ENCODE measurements at regions not wholly inside any gene's neighbourhood (a gene's known extent, or its start where the extent isn't known, plus 50 kb on each side); places are given as distances from the start of the nearest gene placed in this dataset.
"Not testable (repeated sequence)": the region's sequence is repeated elsewhere in the genome, so short reads cannot be mapped to it uniquely, and the experiment has no call there.

- not testable (repeated sequence) for H3K4me2 ChIP-seq (ENCODE audit: low read length, poor library complexity, severe bottlenecking); H2BK12ac ChIP-seq (ENCODE audit: low read length in 2 of 2); H3K27me3 ChIP-seq (ENCODE audit: control insufficient read depth in 1 of 2, insufficient read depth in 1 of 2, low read length in 2 of 2); H3K23ac ChIP-seq (ENCODE audit: low read length in 2 of 2); H3K79me1 ChIP-seq (replicated peaks; ENCODE audit: low read length, poor library complexity, severe bottlenecking); H2AK5ac ChIP-seq (ENCODE audit: low read length, severe bottlenecking); H4K91ac ChIP-seq (ENCODE audit: low read length); H3K4ac ChIP-seq (ENCODE audit: low read depth in 1 of 2, low read length in 2 of 2); H2AFZ ChIP-seq (ENCODE audit: low read depth, low read length); H3K9me3 ChIP-seq (ENCODE audit: control insufficient read depth, low read length); H3K36me3 ChIP-seq (ENCODE audit: control insufficient read depth in 1 of 2, insufficient read depth in 2 of 2, low read depth in 1 of 2, low read length in 2 of 2); H2BK120ac ChIP-seq (ENCODE audit: low read depth, low read length); DNase-seq; H3K9ac ChIP-seq (ENCODE audit: low read length); H3K4me3 ChIP-seq (ENCODE audit: insufficient read depth in 1 of 2, low read depth in 1 of 2, low read length in 2 of 2); H4K8ac ChIP-seq (ENCODE audit: low read length); H3K27ac ChIP-seq (ENCODE audit: low read length, poor library complexity, severe bottlenecking); H3K4me1 ChIP-seq (ENCODE audit: control insufficient read depth, insufficient read depth, low read depth, low read length); H3K14ac ChIP-seq (ENCODE audit: low read length in 2 of 2); H3K18ac ChIP-seq (ENCODE audit: low read depth in 1 of 2, low read length in 2 of 2); H2BK5ac ChIP-seq (ENCODE audit: low read depth, low read length, poor library complexity, severe bottlenecking); H2BK15ac ChIP-seq (ENCODE audit: low read depth, poor library complexity, severe bottlenecking)
- 33% methylated on average over 1 of the region's 1 CpG for WGBS
Measured at GRCh38 chr3:193047461-193047860, 129.8 kb upstream of the MB21D2 start.

DNA sequence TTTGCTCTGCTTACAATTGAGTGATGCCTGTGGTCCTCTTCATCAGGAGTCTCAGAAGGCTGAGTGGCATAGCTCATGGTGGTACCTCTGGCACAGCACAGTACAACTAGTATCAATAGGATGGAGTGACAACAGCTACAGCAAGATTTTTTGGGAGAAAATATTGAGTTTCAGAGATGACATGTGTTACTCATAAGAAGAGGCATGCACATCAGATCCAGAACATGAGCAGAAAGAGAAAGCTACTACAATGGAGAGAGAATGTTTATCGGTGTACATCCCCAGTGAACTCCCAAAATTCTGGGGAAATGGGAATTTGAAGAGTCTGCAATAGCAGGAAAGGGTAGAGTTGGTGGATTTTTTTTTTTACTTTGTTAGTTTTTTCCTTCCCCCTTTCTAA, 130.5 kb upstream of the MB21D2 start:
- no peak for DNase-seq
- Histone ChIP-seq H3K14ac (ENCODE audit: low read length in 2 of 2) (no peak overlapping the region), H2BK5ac (ENCODE audit: low read depth, low read length, poor library complexity, severe bottlenecking) (no peak overlapping the region), H3K27me3 (ENCODE audit: control insufficient read depth in 1 of 2, insufficient read depth in 1 of 2, low read length in 2 of 2) (peaks cover 0 to 3% of the 10 kb centered on the region in 2 experiments), H2AK5ac (ENCODE audit: low read length, severe bottlenecking) (no peak overlapping the region), H3K4ac (ENCODE audit: low read depth in 1 of 2, low read length in 2 of 2) (no peak overlapping the region), H2BK15ac (ENCODE audit: low read depth, poor library complexity, severe bottlenecking) (no peak overlapping the region), H4K91ac (ENCODE audit: low read length) (no peak overlapping the region), H4K8ac (ENCODE audit: low read length) (no peak overlapping the region), H3K9ac (ENCODE audit: low read length) (no peak overlapping the region), H3K23ac (ENCODE audit: low read length in 2 of 2) (no peak overlapping the region), H3K18ac (ENCODE audit: low read depth in 1 of 2, low read length in 2 of 2) (no peak overlapping the region), H3K36me3 (ENCODE audit: control insufficient read depth in 1 of 2, insufficient read depth in 2 of 2, low read depth in 1 of 2, low read length in 2 of 2) (no peaks in the 10 kb centered on the region), H3K9me3 (ENCODE audit: control insufficient read depth, low read length) (no peaks in the 10 kb centered on the region), H3K27ac (ENCODE audit: low read length, poor library complexity, severe bottlenecking) (no peak overlapping the region), H2AFZ (ENCODE audit: low read depth, low read length) (no peak overlapping the region), H2BK120ac (ENCODE audit: low read depth, low read length) (no peak overlapping the region), H3K4me3 (ENCODE audit: insufficient read depth in 1 of 2, low read depth in 1 of 2, low read length in 2 of 2) (peak overlapping the region in 1 of 2 experiments; percentile 38), H3K4me1 (ENCODE audit: control insufficient read depth, insufficient read depth, low read depth, low read length) (no peaks in the 10 kb centered on the region), H3K79me1 (replicated peaks; ENCODE audit: low read length, poor library complexity, severe bottlenecking) (no peaks in the 10 kb centered on the region), H2BK12ac (ENCODE audit: low read length in 2 of 2) (no peak overlapping the region), H3K4me2 (ENCODE audit: low read length, poor library complexity, severe bottlenecking) (no peak overlapping the region)
- 94% methylated on average over 1 of the region's 1 CpG for WGBS

DNA sequence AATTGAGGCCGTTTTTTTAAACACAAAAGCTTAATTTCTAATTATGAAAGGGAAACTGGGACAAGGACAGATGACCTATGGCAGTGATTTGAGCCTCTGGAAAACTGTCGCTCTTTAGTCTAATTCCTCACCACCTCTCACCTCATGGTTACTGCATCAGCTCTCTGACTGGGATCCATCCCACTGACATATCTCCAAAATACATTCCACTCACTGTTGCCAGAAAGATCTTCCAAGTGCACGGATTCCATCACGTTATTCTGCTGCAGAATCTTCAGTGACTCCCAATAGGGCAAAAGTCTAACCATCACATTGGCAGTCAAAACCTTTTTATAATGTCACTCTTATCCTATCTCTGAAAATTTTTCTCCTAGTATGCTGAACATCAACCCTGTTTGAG, 132.3 kb upstream of the MB21D2 start:
- no peaks in the 10 kb centered on the region for H3K4me1 ChIP-seq (ENCODE audit: control insufficient read depth, insufficient read depth, low read depth, low read length)
- H3K9ac ChIP-seq (ENCODE audit: low read length): no peak overlapping the region
- no peak overlapping the region for H3K4ac ChIP-seq (ENCODE audit: low read depth in 1 of 2, low read length in 2 of 2)
- no peak overlapping the region for H3K18ac ChIP-seq (ENCODE audit: low read depth in 1 of 2, low read length in 2 of 2)
- no peaks in the 10 kb centered on the region for H3K9me3 ChIP-seq (ENCODE audit: control insufficient read depth, low read length)
- H4K8ac ChIP-seq (ENCODE audit: low read length): no peak overlapping the region
- H2AFZ ChIP-seq (ENCODE audit: low read depth, low read length): no peak overlapping the region
- no peak overlapping the region for H3K14ac ChIP-seq (ENCODE audit: low read length in 2 of 2)
- H2AK5ac ChIP-seq (ENCODE audit: low read length, severe bottlenecking): no peak overlapping the region
- H2BK120ac ChIP-seq (ENCODE audit: low read depth, low read length): no peak overlapping the region
- no peak overlapping the region for H2BK5ac ChIP-seq (ENCODE audit: low read depth, low read length, poor library complexity, severe bottlenecking)
- no peak overlapping the region for H2BK15ac ChIP-seq (ENCODE audit: low read depth, poor library complexity, severe bottlenecking)
- no peaks in the 10 kb centered on the region for H3K79me1 ChIP-seq (replicated peaks; ENCODE audit: low read length, poor library complexity, severe bottlenecking)
- no peak overlapping the region for H3K4me3 ChIP-seq (ENCODE audit: insufficient read depth in 1 of 2, low read depth in 1 of 2, low read length in 2 of 2)
- no peak overlapping the region for H4K91ac ChIP-seq (ENCODE audit: low read length)
- no peaks in the 10 kb centered on the region for H3K36me3 ChIP-seq (ENCODE audit: control insufficient read depth in 1 of 2, insufficient read depth in 2 of 2, low read depth in 1 of 2, low read length in 2 of 2)
- peaks cover 0 to 3% of the 10 kb centered on the region in 2 experiments for H3K27me3 ChIP-seq (ENCODE audit: control insufficient read depth in 1 of 2, insufficient read depth in 1 of 2, low read length in 2 of 2)
- no peak for DNase-seq
- WGBS: 85% methylated on average over 3 of the region's 4 CpGs
- no peak overlapping the region for H3K27ac ChIP-seq (ENCODE audit: low read length, poor library complexity, severe bottlenecking)
- no peak overlapping the region for H3K23ac ChIP-seq (ENCODE audit: low read length in 2 of 2)
- no peak overlapping the region for H3K4me2 ChIP-seq (ENCODE audit: low read length, poor library complexity, severe bottlenecking)
- no peak overlapping the region for H2BK12ac ChIP-seq (ENCODE audit: low read length in 2 of 2)

DNA sequence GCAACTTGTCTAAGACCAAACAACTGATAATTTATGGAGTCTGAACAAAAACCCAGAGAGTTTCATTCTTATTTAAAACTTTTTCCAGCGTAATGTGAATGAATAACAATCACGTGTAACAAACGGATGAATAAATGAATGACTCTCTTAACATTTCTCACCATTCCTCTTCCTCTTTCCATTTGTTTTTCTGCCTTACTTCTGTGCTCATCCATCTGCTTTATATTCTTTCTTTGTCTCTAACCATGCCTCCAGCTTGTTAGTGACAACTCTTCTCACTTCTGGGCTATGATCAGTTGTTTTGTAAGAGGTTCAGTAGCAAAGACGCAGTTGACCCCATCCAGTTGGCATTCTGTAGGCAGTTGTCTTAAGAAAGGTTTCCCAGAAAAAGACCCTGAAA, 133.7 kb upstream of the MB21D2 start:
- H3K4me1 ChIP-seq (ENCODE audit: control insufficient read depth, insufficient read depth, low read depth, low read length): no peaks in the 10 kb centered on the region
- H2BK15ac ChIP-seq (ENCODE audit: low read depth, poor library complexity, severe bottlenecking): no peak overlapping the region
- no peak overlapping the region for H3K18ac ChIP-seq (ENCODE audit: low read depth in 1 of 2, low read length in 2 of 2)
- H3K14ac ChIP-seq (ENCODE audit: low read length in 2 of 2): no peak overlapping the region
- no peaks in the 10 kb centered on the region for H3K36me3 ChIP-seq (ENCODE audit: control insufficient read depth in 1 of 2, insufficient read depth in 2 of 2, low read depth in 1 of 2, low read length in 2 of 2)
- H3K27me3 ChIP-seq (ENCODE audit: control insufficient read depth in 1 of 2, insufficient read depth in 1 of 2, low read length in 2 of 2): peaks cover 0 to 3% of the 10 kb centered on the region in 2 experiments
- no peak overlapping the region for H2BK5ac ChIP-seq (ENCODE audit: low read depth, low read length, poor library complexity, severe bottlenecking)
- no peak overlapping the region for H2BK120ac ChIP-seq (ENCODE audit: low read depth, low read length)
- no peak overlapping the region for H3K9ac ChIP-seq (ENCODE audit: low read length)
- H2AFZ ChIP-seq (ENCODE audit: low read depth, low read length): no peak overlapping the region
- no peak overlapping the region for H4K91ac ChIP-seq (ENCODE audit: low read length)
- WGBS: 96% methylated on average over 4 of the region's 4 CpGs
- H3K79me1 ChIP-seq (replicated peaks; ENCODE audit: low read length, poor library complexity, severe bottlenecking): no peaks in the 10 kb centered on the region
- no peak overlapping the region for H3K4ac ChIP-seq (ENCODE audit: low read depth in 1 of 2, low read length in 2 of 2)
- no peak overlapping the region for H3K4me2 ChIP-seq (ENCODE audit: low read length, poor library complexity, severe bottlenecking)
- no peak overlapping the region for H3K4me3 ChIP-seq (ENCODE audit: insufficient read depth in 1 of 2, low read depth in 1 of 2, low read length in 2 of 2)
- no peak overlapping the region for H3K23ac ChIP-seq (ENCODE audit: low read length in 2 of 2)
- H4K8ac ChIP-seq (ENCODE audit: low read length): no peak overlapping the region
- no peak overlapping the region for H2AK5ac ChIP-seq (ENCODE audit: low read length, severe bottlenecking)
- no peak for DNase-seq
- H2BK12ac ChIP-seq (ENCODE audit: low read length in 2 of 2): no peak overlapping the region
- H3K27ac ChIP-seq (ENCODE audit: low read length, poor library complexity, severe bottlenecking): no peak overlapping the region
- no peaks in the 10 kb centered on the region for H3K9me3 ChIP-seq (ENCODE audit: control insufficient read depth, low read length)
